Common myeloid progenitor, CD34-positive (primary cell): ENCODE measurements at regions not wholly inside any gene's neighbourhood (a gene's known extent, or its start where the extent isn't known, plus 50 kb on each side); places are given as distances from the start of the nearest gene placed in this dataset.

Experiments used
- CTCF ChIA-PET: fragments of 350-600 bp; sonication (Branson Sonifier 250); formaldehyde crosslinking; loops from one replicate; lab custom pipeline; 2021; ENCODE audit warnings: antibody characterized with exemption; lab: Charles Lee
- POLR2A ChIA-PET: fragments of 350-600 bp; sonication (Branson Sonifier 250); formaldehyde crosslinking; loops from one replicate; lab custom pipeline; 2021; ENCODE audit warnings: antibody characterized with exemption; lab: Charles Lee
- DNase-seq, 3 donors: peaks; one replicate each; pipeline versions ENCODE4 v3.0.0 to v3.0.0-alpha.2; 2013
- H3K27ac ChIP-seq, 2 experiments: 1 replicate in 1 of 2; 2 replicates in 1 of 2; pipeline ENCODE4 v1.7.0; 2013; ENCODE audit warnings: inconsistent platforms in 2 of 2, low read length in 2 of 2, mild to moderate bottlenecking in 2 of 2, low read depth in 1 of 2, moderate library complexity in 1 of 2; ENCODE audit not compliant: severe bottlenecking in 2 of 2, insufficient read depth in 1 of 2, poor library complexity in 1 of 2
- H3K27me3 ChIP-seq, 5 experiments: replicated peaks in 2 of 5; 1 replicate in 3 of 5; 2 replicates in 2 of 5; pipeline versions ENCODE4 v1.6.1 to v1.7.0; 2013; ENCODE audit warnings: low read length in 4 of 5, mild to moderate bottlenecking in 2 of 5, moderate library complexity in 2 of 5, inconsistent platforms in 1 of 5; ENCODE audit not compliant: insufficient read depth in 5 of 5, control insufficient read depth in 4 of 5
- H3K36me3 ChIP-seq, 4 experiments: 1 replicate in 2 of 4; 2 replicates in 2 of 4; pipeline versions ENCODE4 v1.6.1 to v1.7.0; 2013; ENCODE audit warnings: low read length in 3 of 4, control low read depth in 1 of 4, mild to moderate bottlenecking in 1 of 4; ENCODE audit not compliant: control insufficient read depth in 4 of 4, insufficient read depth in 4 of 4
- H3K4me1 ChIP-seq, 4 experiments: 1 replicate in 3 of 4; 2 replicates in 1 of 4; pipeline versions ENCODE4 v1.6.1 to v1.7.1; 2013; ENCODE audit warnings: low read length in 3 of 4, mild to moderate bottlenecking in 3 of 4, control low read depth in 1 of 4, inconsistent platforms in 1 of 4, moderate library complexity in 1 of 4; ENCODE audit not compliant: control insufficient read depth in 4 of 4, insufficient read depth in 4 of 4; ENCODE audit errors: control extremely low read depth in 1 of 4
- H3K4me3 ChIP-seq, 7 experiments: 1 replicate in 4 of 7; 2 replicates in 3 of 7; pipeline versions ENCODE4 v1.5.1 to v1.7.0; 2013; ENCODE audit warnings: mild to moderate bottlenecking in 7 of 7, low read length in 6 of 7, moderate library complexity in 6 of 7, inconsistent platforms in 2 of 7, low read depth in 2 of 7, control low read depth in 1 of 7; ENCODE audit not compliant: insufficient read depth in 4 of 7, control insufficient read depth in 1 of 7; ENCODE audit errors: extremely low read depth in 1 of 7
- H3K9me3 ChIP-seq, 5 experiments: 1 replicate in 4 of 5; 2 replicates in 1 of 5; pipeline versions ENCODE4 v1.6.1 to v1.7.1; 2013; ENCODE audit warnings: low read length in 4 of 5, mild to moderate bottlenecking in 2 of 5, inconsistent platforms in 1 of 5, low read depth in 1 of 5, moderate library complexity in 1 of 5; ENCODE audit not compliant: control insufficient read depth in 4 of 5, insufficient read depth in 2 of 5; ENCODE audit errors: control extremely low read depth in 1 of 5
- WGBS: methylation state at CpG from one replicate; pipeline ENCODE4 v1.1.5; 2013; ENCODE audit not compliant: insufficient coverage; 5-methylcytosine and 5-hydroxymethylcytosine counted together

DNA sequence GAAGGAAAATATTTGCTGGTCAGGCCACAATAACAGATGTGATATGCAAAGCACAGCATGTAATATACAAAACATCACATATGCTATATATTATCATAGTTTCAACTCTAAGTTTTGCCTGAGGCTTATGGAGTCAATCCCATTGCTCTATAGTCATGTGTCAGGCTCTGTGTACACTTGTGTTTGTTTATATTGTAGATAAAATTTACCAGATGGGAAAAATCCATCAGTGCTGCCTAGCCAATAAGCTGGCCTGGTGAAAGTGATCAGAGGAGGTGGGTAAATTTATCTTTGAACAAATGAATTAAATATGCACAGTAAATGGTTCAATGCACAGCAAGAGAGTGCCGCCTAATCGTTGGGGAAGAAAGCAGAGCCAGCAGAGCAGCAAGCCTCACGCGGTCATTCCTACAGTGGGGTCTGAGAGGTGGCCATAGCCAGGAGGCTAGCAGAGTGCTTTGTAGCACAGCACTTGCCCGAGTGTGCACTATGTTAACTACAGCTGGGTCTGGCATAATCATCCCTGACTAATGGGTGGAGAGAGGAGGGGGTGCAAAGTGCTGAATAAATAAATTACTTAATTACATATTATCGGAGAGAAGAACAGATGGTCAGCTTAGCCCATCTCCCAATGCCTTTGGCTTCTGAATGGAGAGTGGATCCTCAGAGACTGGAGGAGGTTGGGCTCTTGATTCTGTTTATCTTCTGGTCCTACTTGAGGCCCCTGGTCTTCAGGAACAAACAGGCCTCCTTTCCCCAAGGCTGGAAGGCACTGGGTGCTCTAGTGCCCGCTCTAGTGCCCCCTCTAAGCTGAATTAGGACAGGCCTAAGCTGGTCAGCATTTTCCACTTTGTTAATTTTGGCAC lies 153.5 kb downstream of the MAT2B start:
- Histone ChIP-seq H3K27me3 (no peaks in the 10 kb centered on the region), H3K27ac (no peak overlapping the region), H3K4me3 (no peak overlapping the region), H3K9me3 (no peaks in the 10 kb centered on the region), H3K4me1 (peaks cover 0 to 11% (median 5%) of the 10 kb centered on the region in 4 experiments), H3K36me3 (no peaks in the 10 kb centered on the region)
- no peak for DNase-seq
- CTCF ChIA-PET = no interaction called here
- POLR2A ChIA-PET = no interaction called here
- WGBS = 77% methylated on average over 5 of the region's 7 CpGs

DNA sequence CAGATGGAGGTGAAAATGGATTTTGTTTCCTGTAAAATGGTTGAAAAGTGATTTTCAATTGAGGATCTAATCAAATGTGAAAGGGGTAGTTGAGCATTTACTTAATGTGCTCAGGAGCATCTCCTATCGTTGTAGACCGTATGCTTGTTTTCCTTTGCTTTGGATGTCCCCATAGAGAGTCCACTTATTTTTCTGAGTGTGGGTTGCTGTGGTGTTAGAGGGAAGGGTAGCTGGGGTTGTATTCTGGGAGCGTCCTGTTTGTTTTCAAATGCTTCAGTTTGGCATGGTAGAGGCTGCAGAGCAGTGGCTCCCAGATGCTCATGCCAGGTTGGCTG lies 154.1 kb downstream of the MAT2B start:
- POLR2A ChIA-PET = no interaction called here

DNA sequence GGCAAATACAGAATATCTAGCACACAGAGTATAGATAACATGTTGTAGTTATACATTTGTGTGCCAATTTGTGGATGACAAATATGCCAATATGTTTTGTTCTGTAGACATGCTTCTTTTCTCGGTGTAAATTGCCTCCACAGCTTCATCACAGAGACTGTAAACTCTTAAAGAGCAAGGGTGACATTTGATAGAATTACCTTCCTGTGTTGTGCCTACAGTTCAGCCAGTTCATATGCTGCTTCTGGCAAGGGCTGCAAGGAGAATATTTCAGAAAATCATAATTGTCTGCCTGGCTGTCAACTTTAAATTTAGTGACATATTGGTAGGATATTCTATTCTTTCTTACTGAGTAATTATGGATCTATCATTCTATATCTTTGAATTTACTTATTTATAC lies 155.1 kb downstream of the MAT2B start:
- ChIA-PET CTCF (no interaction called here), POLR2A (no interaction called here)
- Histone ChIP-seq H3K4me1 (peaks cover 0 to 11% (median 5%) of the 10 kb centered on the region in 4 experiments), H3K36me3 (no peaks in the 10 kb centered on the region), H3K27me3 (no peaks in the 10 kb centered on the region), H3K4me3 (no peak overlapping the region), H3K27ac (no peak overlapping the region), H3K9me3 (no peaks in the 10 kb centered on the region)
- DNase-seq = no peak
- WGBS = 100% methylated on average over 1 of the region's 1 CpG

More for the DNA sequence above, 154.1 kb downstream of the MAT2B start:
- WGBS = 50% methylated on average over 2 of the region's 3 CpGs
- H3K27me3 ChIP-seq = no peaks in the 10 kb centered on the region
- no peaks in the 10 kb centered on the region for H3K9me3 ChIP-seq
- H3K4me1 ChIP-seq = peaks cover 0 to 11% (median 5%) of the 10 kb centered on the region in 4 experiments
- DNase-seq = no peak
- H3K36me3 ChIP-seq = no peaks in the 10 kb centered on the region
- no peak overlapping the region for H3K4me3 ChIP-seq
- CTCF ChIA-PET = no interaction called here
- H3K27ac ChIP-seq = no peak overlapping the region

DNA sequence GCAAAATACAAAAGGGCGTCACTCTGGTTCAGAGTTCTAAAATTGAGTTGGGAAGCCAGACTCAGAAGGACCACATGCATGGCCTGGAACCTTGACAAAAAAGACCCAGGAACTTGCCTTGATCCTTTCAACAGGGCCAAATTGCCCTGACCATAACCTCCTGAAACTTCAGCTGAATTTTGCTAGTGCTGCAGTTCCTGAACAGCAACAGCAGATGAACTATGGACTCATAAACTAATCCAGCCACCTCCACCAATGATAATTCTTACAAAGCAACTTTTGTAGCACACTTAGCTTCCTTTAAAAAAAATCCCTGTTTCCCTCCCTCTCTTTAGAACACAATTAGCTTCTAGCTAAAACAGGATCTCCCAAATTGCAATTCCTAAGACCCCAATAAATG lies 155.9 kb downstream of the MAT2B start:
- Histone ChIP-seq H3K27ac (no peak overlapping the region), H3K9me3 (no peaks in the 10 kb centered on the region), H3K27me3 (no peaks in the 10 kb centered on the region), H3K4me3 (no peak overlapping the region), H3K4me1 (peaks cover 0 to 11% (median 5%) of the 10 kb centered on the region in 4 experiments), H3K36me3 (no peaks in the 10 kb centered on the region)
- POLR2A ChIA-PET = no interaction called here
- CTCF ChIA-PET = no interaction called here
- no peak for DNase-seq
- 100% methylated on average over 1 of the region's 1 CpG for WGBS

DNA sequence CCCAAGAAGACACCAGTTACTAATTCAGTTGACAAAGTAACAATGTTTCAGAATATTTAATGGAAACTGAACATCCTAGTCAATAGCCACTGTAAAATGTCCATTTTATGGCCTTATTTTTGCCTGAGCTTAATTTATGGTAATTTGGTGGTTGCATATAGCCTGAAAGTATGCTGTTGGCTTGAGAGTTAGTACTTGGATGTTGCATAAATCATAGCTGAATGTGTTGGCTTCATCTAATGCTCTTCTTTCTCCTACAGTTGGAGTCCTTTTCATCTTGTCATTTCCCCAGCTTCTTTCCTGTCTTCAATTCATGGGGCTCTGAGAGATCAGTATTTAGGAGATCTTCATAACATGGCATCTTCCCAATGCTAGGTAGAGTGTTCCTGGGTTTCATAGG lies 164.6 kb downstream of the MAT2B start:
- H3K27me3 ChIP-seq = no peaks in the 10 kb centered on the region
- ChIA-PET CTCF (no interaction called here), POLR2A (no interaction called here)
- H3K27ac ChIP-seq = no peak overlapping the region
- H3K9me3 ChIP-seq = no peaks in the 10 kb centered on the region
- H3K4me1 ChIP-seq = no peaks in the 10 kb centered on the region
- DNase-seq = no peak
- no peak overlapping the region for H3K4me3 ChIP-seq
- no peaks in the 10 kb centered on the region for H3K36me3 ChIP-seq

DNA sequence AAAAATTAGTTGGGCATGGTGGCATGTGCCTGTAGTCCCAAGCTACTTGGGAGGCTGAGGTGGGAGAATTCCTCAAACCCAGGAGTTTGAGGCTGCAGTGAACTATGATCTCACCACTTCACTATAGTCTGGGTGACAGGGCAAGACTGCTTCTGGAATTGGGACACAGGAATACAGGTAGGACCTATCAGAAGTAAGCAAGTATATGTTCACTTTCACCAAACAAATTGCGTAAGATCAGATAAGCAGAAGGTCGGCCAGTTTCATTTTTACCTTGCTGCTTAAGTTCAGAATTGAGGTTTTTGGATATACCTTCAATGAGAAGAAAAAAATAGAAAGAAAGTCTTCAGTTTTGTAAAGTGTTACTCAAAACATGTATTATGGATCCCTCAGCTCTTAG lies 171.7 kb downstream of the MAT2B start:
- H3K27ac ChIP-seq = no peak overlapping the region
- H3K4me1 ChIP-seq = no peaks in the 10 kb centered on the region
- ChIA-PET CTCF (no interaction called here), POLR2A (no interaction called here)
- H3K9me3 ChIP-seq = no peaks in the 10 kb centered on the region
- WGBS = no CpG with 5 or more reads among the region's 2 CpGs
- no peak for DNase-seq
- no peaks in the 10 kb centered on the region for H3K36me3 ChIP-seq
- H3K27me3 ChIP-seq = no peaks in the 10 kb centered on the region
- no peak overlapping the region for H3K4me3 ChIP-seq

DNA sequence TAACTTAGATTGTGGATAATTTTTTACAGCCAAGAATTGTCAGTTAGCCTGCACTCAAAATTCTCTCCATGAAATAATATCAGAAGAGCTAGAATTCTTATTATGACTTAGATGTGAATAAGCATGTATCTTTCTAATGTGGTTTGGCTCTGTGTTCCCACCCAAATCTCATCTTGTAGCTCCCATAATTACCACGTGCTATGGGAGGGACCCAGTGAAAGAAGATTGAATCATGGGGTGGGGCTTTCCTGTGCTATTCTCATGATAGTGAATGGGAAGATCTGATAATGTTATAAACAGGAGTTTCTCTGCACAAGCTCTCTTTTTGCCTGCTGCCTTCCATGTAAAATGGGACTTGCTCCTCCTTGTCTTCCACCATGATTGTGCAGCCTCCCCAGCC lies 176.8 kb downstream of the MAT2B start:
- Histone ChIP-seq H3K4me3 (no peak overlapping the region), H3K36me3 (no peaks in the 10 kb centered on the region), H3K27me3 (no peaks in the 10 kb centered on the region), H3K27ac (no peak overlapping the region), H3K9me3 (no peaks in the 10 kb centered on the region), H3K4me1 (no peaks in the 10 kb centered on the region)
- WGBS = no CpG with 5 or more reads among the region's 1 CpG
- POLR2A ChIA-PET = no interaction called here
- no peak for DNase-seq
- CTCF ChIA-PET = no interaction called here
